Suprapubic skin (tissue), 3 donors: ENCODE measurements at regions not wholly inside any gene's neighbourhood (a gene's known extent, or its start where the extent isn't known, plus 50 kb on each side); places are given as distances from the start of the nearest gene placed in this dataset.

Experiments
- CTCF ChIP-seq, 2 donors: fragments of 200-600 bp in 1 of 2; fragments of 450-650 bp in 1 of 2; sonication (generic) in 1 of 2; IDR thresholded peaks; one replicate each; pipeline ENCODE4 v1.5.1; 2016 to 2019; ENCODE audit warnings: antibody characterized with exemption in 2 of 2, mild to moderate bottlenecking in 1 of 2, moderate library complexity in 1 of 2
- POLR2A ChIP-seq, 2 donors: fragments of 450-650 bp; IDR thresholded peaks; one replicate each; pipeline ENCODE4 v1.6.1; 2017; ENCODE audit warnings: antibody characterized with exemption in 2 of 2, mild to moderate bottlenecking in 2 of 2, moderate library complexity in 2 of 2

GRCh38 chr5:110267714-110268113, 458.8 kb downstream of the TMEM232 start:
- TF ChIP-seq POLR2A (IDR thresholded peaks at IDR 0.05) (no peak), CTCF (IDR thresholded peaks at IDR 0.05) (no peak)
